NCI-H82 (cell line): ENCODE measurements at regions not wholly inside any gene's neighbourhood (a gene's known extent, or its start where the extent isn't known, plus 50 kb on each side); places are given as distances from the start of the nearest gene placed in this dataset.
"Not testable (repeated sequence)": the region's sequence is repeated elsewhere in the genome, so short reads cannot be mapped to it uniquely, and the experiment has no call there.

Source experiments
- DNase-seq: peaks from one replicate; lab custom pipeline; 2025; lab: John Stamatoyannopoulos, UW

DNA sequence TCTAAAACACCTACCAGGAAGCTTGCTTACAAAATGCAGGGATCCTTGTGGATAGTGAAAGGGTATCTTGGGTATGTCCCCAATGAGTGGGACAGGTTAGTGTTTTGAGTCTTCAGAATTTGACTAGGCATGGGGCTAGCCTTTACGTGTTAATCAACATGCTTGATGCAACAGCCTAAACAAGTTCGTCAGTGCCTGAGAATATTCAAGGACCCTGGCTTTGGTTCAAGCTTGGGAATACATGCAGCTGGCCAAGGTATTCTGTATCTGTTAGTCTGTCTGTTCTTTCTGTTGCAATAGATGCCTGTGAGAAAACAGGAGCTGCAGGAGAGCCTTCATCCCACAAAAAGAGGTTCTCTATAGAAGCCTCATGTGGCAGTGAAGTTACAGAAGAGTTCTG lies 149.5 kb downstream of the CCNG2 start:
- DNase-seq = no peak

DNA sequence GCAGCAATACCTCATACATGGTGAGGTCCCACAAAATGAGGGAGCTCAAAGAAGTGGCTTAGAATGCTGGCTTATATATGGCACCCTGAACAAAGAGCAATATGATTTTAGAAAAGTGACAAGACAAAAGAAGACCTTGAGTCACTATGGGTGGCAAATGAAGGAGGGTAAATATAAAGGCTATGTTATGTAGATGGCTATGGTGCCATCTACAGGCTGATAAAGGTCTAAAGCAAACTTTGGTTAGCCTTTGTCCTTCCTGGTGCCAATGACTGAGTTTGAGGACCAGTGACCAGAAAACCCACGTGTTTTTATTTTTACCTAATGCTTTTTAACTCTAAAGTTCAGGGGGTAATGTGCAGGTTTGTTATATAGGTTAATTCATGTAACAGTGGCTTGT lies 151.8 kb downstream of the CCNG2 start:
- DNase-seq = peak; percentile 64

DNA sequence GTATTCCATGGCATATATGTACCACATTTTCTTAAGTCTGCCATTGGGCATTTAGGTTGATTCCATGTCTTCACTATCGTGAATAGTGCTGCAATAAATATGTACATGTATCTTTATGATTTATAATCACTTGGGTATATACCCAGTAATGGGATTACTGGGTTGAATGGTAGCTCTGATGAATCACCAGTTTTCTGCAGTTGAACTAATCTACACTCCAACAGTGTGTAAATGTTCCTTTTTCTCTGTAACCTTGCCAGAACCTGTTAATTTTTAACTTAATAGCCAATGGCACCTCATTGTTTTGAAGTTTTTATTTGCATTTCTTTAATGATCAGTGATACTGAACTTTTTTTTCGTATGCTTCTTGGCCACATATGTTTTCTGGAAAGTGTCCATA lies 152.5 kb downstream of the CCNG2 start:
- no peak for DNase-seq

DNA sequence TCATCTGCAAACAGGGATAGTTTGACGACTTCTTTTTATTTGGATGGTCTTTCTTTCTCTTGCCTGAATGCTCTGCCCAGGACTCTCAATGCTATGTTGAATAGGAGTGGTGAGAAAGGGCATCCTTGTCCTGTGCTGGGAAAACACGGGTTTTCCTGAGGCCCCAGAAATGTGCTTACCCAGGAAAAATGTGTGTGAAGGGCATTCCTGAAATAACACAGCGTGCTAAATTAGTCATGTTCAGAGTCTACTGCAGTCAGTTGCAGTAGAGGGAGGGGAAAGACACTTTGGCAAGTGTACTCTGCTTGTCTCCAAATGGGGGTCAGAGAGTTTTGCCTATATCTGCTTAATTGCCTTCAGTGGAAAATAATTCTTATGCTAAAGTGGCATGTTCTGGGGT lies 153.9 kb downstream of the CCNG2 start:
- DNase-seq = no peak

DNA sequence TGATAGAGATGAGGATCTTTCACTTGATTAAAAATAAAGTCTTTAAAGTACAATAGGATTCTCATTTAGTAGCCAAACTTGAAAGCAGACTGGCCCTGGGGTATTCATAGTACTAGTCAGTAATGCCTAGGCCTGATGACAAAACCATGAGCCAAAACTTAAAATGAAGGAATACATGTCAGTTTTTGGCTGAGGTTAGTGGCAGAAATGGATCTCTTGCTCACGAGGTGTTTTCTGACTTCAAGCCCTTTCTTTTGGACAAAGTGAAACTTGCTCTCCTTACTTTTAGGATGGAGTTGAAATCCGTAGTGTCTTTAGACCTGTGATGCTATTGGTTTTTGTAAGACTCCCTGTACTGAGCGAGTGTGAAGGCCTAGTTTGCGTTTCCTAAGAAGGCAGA lies 157.7 kb downstream of the CCNG2 start:
- DNase-seq = no peak

DNA sequence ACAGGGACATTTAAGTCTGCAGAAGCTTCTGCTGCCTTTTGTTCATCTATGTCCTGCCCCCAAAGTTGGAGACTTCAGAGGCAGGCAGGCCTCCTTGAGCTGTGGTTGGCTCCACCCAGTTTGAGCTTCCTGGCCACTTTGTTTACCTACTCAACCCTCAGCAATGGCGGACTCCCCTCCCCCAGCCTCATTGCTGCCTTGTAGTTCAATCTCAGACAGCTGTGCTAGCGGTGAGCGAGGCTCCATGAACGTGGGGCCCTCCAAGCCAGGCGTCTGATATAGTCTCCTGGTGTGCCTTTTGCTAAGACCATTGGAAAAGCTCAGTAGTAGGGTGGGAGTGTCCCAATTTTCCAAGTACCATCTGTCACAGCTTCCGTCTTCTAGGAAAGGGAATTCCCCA lies 170.1 kb downstream of the CCNG2 start:
- DNase-seq = no peak

DNA sequence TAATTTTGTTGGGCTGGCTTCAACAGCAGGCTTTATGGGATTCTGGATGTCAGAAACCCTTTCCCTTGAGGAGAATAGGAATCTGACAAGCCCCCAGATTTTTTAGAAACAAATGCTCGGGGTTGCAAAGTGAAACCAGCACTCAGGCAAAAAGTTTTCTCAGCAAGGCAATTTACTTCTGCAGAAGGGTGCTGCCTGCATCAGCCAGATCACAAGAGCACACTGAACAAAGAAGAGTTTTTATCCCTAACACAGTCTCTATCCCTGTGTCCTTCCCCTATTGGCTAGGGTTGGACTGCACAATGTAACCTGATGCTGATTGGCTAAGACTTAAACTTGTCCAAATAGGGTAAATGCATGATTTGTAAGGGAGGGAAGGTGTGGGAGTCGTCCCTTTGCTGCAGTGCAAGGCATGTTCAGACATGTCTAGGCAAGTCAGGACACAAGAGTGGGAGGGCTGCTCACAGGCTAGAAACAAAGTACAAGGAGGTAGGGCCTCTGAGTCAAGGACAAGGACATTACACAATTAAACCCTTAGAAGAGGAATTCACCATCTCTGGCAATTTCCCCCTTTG lies 175.8 kb downstream of the CCNG2 start:
- DNase-seq = no peak

DNA sequence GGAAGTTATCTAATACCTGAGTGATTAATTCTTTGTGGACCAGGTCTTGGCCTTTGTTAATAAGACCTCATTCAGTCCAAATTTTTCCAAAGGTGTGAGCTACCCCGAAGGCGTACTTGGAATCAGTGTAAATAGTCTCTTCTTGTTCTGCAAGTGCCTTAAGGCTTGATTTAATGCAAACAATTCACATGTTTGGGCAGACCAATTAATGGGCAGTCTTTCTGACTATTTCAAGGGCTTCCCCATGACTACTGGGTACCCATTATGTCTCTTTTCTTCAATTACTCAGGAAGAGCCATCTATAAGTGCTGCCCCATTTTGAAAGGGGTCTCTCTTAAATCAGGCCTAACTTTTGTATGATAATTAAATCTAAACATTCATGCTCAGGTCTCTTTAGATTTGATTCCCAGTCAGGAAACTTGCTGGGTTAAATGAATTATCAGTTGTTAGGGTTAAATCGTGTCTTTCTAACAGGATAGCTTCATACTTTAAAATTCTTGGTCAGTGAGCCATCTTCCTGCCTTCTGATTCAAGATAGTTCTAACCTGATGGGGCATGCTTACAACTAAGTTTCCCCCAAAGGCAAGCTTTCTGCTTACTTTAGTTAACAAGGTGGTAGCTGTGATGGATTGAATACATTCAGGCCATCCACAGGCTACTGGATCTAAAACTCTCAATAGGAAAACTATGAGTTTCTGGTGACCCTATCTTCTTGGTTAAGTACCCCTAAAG lies 179.6 kb downstream of the CCNG2 start:
- no peak for DNase-seq

DNA sequence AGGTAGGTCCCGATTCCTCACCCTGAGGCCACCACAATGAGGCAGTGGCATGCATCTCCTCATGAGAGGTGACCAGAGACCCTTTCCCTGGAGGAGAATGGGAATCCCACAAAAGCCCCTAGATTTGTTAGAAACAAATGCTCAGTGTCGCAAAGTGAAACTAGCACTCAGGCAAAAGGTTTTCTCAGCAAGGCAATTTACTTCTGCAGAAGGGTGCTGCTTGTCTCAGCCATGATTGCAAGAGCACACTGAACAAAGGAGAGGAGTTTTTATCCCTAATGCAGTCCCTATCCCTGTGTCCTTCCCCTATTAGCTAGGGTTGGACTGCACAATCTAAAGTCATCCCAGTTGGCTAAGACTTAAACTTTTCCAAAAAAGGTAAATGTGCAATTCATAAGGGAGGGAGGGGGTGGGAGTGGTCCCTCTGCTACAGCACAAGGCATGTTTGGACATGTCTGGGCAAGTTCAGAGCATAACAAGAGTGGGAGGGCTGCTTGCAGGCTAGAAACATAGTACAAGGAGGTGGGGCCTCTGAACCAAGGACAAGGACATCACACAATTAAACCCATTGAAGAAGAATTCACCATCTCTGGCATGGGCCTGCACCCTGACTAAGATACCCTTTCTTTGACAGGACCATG lies 185.3 kb downstream of the CCNG2 start:
- no peak for DNase-seq

DNA sequence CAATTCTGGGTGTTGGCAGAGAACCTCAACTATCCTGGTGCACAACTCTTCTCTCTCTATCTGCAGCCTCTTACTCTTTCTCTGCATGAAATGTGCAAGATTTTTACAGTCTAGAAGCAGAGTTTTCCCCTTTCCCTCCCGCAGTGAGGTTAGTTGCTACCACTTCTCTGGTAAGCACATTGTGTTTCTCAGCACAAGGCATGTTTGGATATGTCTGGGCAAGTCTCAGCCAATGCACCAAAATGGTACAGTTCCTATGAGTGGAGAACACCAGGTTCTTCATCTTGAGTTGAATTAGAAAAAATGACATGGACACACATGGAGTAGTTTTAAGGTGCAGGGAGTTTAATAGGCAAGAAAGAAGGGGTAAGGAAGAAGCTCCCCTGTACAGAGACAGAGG lies 187.0 kb downstream of the CCNG2 start:
- DNase-seq = no peak

DNA sequence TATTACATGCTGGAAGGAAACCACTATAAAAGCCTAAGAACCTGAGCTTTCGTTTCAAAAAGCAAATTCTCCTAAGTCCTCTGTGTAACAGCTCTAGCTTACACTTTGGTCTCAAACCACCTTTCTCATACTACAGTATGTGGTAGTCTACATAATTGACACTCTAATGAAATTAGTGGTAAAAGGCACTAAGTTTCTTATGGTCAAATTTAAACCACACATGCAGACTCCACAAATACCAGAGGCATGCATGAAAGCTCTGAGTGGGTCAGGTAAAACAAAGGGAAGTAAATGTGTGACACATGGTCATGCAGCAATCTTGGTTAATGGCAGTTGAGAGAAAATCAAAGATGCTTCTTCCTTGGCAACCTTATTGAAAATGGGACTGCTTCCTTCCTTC lies 187.8 kb downstream of the CCNG2 start:
- no peak for DNase-seq

DNA sequence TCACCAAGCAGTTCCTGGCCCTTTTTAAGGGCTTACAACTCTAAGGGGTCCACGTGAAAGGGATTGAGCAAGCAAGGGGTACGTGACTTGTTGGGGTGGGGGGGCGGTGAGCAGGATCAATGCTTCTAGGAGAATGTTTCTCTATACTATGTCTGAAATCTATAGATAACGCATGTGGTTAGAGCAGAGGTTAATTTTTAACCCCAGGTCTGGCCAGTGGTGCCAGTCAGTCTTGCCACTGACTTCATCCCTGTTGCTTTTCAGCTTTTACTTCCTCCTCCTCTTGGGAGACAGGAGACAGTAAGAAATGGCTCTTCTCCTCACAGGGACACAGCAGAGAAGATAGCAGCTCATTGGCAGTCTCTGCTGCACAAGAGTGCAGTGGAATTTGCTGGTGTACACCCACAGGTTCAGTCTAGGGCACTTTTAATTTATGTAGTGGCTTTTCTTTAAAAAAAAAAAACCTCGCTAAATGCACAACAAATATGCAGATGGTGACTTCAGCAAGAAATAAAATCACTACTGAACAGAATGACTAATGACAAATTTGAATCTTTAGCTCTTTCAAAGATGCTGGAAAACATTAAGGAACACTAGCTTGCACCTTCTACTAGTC lies 190.5 kb downstream of the CCNG2 start:
- no peak for DNase-seq

DNA sequence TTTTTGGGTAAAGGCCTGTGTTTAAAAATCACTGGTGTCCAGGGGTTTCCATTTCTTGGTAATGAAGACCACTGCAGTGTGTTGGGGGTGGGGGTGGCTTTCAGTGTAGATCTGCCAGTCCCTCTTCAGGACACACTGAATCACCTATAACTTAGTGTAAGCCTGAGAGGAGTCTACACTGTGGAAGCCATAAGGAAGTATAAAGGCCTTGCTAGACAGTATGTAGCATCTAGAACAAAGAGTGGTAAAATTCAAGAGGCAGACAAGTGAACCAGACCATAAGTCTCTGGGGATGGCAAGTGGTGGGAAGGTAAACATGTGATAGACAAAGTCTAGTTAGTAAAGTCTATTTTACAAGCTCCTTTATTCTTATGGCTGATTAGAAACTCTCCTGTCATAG lies 191.8 kb downstream of the CCNG2 start:
- no peak for DNase-seq

DNA sequence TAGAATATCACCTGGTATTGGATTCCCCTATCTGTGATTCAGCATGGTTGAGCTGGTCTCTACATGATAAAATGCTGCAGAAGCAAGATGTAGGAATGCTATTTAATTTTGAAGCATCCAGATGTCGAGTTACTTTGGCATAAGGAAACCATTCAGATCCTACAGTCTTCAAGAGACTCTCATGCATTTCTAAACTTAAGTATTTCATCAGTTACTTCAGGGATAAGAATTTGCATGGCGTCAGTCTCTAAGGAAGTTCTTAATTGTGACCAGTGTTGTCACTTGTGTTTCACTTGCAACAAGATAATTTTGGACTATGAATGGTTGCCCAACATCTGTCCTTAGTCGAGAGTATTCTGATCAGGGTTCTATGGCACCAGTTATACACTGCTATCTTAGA lies 192.4 kb downstream of the CCNG2 start:
- DNase-seq = no peak

DNA sequence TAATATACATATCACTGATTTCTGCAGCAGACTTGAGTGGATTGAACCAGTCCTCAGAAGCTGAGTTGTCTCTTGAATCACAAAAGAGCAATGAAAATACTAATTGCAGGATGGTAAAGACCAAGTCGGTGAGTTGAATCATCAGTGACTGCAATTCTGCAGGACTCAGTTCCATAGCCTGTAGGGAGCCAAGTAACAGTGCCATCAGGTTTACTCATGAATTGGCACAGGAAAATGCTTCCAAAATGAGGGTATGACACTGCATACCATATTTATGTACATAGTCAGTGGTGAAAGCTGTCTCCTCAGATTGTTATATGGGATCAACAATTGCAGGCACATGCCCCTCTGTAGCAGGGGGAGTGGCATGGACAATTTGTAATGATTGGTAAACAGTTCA lies 192.8 kb downstream of the CCNG2 start:
- DNase-seq = no peak

DNA sequence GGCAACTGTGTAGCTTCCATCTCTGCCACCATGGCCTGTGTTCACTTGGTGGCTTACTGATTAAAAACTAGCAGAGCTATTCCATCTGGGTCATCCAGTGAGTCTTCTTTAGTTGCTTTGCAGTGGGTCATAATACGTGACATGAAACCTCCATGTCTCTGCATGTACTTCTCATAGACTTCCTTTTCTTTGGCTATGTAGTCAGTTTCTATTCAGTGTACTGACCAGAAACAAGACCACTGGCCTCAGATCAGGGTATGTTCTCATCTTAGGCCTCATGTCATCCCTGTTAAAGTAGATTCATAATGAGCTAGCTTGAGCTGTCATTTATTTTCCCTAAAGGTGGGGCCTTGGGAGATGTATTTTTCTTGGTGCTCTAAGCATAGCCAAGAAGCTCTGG lies 195.2 kb downstream of the CCNG2 start:
- DNase-seq = no peak

DNA sequence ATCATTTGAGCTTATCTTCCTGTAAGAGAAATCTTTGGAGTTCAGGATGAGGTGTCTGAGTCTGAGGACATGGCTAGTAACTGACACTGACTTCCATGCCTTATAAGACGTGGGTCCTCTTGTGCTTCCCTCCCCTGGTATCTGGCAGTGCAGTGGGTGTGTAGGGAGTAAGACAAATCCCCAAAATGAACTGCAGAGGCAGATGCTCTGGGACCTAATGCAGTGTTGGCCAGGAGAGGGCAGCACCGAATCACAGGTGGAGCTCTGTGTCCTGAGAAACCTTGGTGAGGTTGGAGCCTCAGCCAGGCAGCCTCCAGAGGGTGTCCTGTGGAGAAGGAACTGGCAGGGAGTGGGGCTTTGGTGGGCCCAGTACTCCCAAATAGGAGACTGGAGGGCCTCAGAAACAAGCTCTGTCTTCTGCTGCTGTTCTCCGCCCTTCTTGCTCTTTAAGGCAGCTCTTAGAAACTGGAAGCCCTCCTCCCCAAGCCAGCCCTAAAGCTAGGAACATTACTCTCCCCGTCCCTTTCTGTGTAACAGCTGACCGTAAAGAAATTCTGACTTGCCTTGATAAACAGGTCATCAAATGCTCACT lies 196.8 kb downstream of the CCNG2 start:
- DNase-seq = not testable (repeated sequence)

DNA sequence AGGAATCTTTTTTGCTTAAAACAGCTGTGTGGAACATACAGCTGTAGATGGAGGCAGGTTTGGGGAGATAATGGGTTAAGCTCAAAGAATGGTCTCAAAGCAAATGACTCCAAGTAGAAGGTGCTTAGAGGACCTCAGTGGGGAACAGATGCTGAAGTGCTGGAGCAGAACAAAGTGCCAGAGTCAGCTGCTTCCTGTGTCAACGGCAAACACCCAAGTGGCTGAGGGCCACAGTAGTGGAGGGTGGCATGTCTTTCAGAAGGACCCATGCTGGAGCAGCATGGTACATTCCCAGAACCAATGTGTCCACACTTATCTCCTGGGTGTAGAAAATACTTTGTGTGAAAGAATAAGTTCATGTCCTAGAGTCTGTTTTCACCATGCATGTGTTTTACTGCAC lies 197.5 kb downstream of the CCNG2 start:
- DNase-seq = no peak

DNA sequence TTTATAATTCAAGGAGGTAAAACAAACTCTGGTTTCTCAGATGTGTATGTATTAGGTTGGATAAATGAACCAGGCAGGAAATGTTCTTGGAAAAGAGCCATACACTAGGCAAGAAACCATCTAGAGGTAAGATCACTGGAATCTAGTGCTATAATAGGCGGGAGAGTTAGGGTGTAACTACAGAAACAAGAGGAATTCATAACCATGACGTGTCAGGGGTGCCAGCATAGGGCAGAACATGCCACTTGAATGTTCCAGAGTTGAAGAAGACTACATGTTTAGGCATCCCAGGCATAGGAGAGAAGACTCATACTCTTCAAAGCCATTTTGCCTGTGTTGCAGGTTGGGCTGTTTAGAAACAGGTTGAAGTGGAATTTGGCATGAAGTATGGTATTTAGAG lies 198.7 kb downstream of the CCNG2 start:
- DNase-seq = no peak

DNA sequence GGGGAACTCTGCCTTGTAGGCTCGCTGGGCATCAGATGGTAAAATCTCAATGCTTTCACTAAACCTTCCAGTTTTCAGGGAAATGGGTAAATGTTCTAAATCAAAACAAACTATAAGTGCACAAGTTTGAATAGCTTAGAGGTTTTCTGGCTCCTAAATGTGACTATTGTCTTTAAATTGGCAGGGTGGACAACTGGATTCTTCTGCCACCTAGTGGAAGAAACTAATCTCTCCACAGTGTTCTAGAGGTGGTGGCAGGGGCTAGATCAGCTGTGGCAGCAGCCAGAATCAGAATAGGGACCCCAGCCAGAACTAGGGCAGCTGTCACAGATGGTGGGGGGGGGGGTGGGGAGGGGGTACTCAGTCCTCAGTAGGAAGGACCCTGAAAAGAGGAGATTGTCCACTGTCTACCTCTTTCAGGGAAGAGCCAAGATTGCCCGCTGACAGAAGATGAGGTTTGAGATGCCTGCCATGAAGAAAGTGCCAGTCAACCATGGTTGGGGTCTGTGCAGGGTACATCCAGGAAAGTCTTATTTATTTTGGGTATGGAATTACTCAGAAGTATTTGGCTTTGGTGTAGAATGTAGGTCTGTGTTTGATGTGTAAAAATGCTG lies 201.4 kb downstream of the CCNG2 start:
- peak; percentile 52 for DNase-seq

DNA sequence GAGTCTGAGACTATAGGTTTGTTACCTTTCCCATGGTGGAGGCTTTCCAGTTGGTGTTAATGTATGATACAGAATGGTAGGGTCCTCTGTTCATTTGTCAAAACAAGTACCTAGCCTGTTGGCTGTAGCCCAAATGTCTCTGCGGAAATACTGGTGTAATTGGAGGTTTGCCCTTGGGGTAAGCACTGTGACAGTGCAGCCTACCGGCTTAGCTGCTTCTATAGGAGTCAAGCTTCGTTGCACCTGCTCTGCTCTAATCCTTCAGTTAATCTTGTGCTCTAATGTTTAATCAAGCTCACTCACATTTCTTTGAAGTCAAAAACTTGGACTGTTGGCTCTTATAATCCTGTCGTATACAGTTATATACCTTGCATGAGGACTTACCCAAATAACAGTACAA lies 203.4 kb downstream of the CCNG2 start:
- DNase-seq = peak; percentile 87

DNA sequence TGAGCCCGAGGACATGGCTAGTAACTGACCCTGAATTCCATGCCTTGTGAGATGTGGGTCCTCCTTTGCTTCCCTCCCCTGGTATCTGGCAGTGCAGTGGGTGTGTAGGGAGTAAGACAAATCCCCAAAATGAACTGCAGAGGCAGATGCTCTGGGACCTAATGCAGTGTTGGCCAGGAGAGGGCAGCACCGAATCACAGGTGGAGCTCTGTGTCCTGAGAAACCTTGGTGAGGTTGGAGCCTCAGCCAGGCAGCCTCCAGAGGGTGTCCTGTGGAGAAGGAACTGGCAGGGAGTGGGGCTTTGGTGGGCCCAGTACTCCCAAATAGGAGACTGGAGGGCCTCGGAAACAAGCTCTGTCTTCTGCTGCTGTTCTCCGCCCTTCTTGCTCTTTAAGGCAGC lies 209.9 kb downstream of the CCNG2 start:
- not testable (repeated sequence) for DNase-seq
